Pancreas (tissue), 10 donors: ENCODE measurements at regions not wholly inside any gene's neighbourhood (a gene's known extent, or its start where the extent isn't known, plus 50 kb on each side); places are given as distances from the start of the nearest gene placed in this dataset.

ENCODE experiments used
- ATAC-seq, 4 donors: fragments of 200-7000 bp; cut with Tn5 transposase; one replicate each; pipeline versions ENCODE4 v1.8.0 to v1.9.1; 2020; ENCODE audit warnings: mild to moderate bottlenecking in 4 of 4, moderate library complexity in 4 of 4
- DNase-seq, 6 donors: peaks; one replicate each; pipeline ENCODE4 v3.0.0-alpha.2; 2020
- FAIRE-seq: peaks from 2 replicates; lab custom pipeline; 2012; peaks lifted over from hg19 to GRCh38; lab: Jason Lieb, UNC
- H3K27ac ChIP-seq, 4 donors: fragments of 200-600 bp; sonication (generic); 1 replicate in 3 of 4; 2 replicates in 1 of 4; pipeline versions ENCODE4 v1.5.0 to v1.8.0; 2020
- H3K27me3 ChIP-seq, 4 donors: fragments of 200-600 bp; one replicate each; pipeline ENCODE4 v1.8.0; 2021
- H3K36me3 ChIP-seq, 3 donors: fragments of 200-600 bp; sonication (generic) in 1 of 3; one replicate each; pipeline versions ENCODE4 v1.5.0 to v1.8.0; 2020 to 2021
- H3K4me1 ChIP-seq, 3 donors: fragments of 200-600 bp; one replicate each; pipeline ENCODE4 v1.8.0; 2021
- H3K4me3 ChIP-seq, 4 donors: fragments of 200-600 bp; sonication (generic) in 2 of 4; one replicate each; pipeline versions ENCODE4 v1.5.0 to v1.8.0; 2020 to 2021
- H3K9me3 ChIP-seq, 4 donors: fragments of 200-600 bp; one replicate each; pipeline ENCODE4 v1.8.0; 2021
- WGBS, 2 donors: extraction: QIAGEN DNeasy Blood & Tissue Kit; methylation state at CpG; one replicate each; pipeline ENCODE4 v1.1.7; 2013; 5-methylcytosine and 5-hydroxymethylcytosine counted together
- intact Hi-C, 3 donors: fragments of 100-400 bp; cut with DNase I; formaldehyde crosslinking; loops; one replicate each; pipeline versions ENCODE4 v1.11.1 to v1.14.2; 2022
- TF ChIP-seq, protein P1 (sequence below), 4 donors: fragments of 200-600 bp; sonication (generic) in 3 of 4; IDR thresholded peaks; one replicate each; pipeline versions ENCODE4 v1.5.0 to v1.8.0; 2021; ENCODE audit warnings: antibody characterized with exemption in 4 of 4
- donor health status: healthy with polysubstance abuse.
- donor health status: DM: no; HTN: no; CAD: no; lungs with moderate emphysema.
- donor health status: DM: no; HTN: no; CAD: no.
- donor health status: control.
- donor health status: control.
- donor health status: Bipolar disorder and iron deficiency.
- donor health status: DM: yes; HTN: yes; CAD: no.
- donor health status: DM: no; HTN: no; CAD: no.
- donor health status: DM: no; HTN: no; CAD: no.
- donor health status: DM: yes; HTN: yes; CAD: no.

- Histone ChIP-seq H3K27ac (no peak overlapping the region), H3K4me3 (no peak overlapping the region), H3K27me3 (no peaks in the 10 kb centered on the region), H3K36me3 (no peaks in the 10 kb centered on the region), H3K9me3 (no peaks in the 10 kb centered on the region), H3K4me1 (no peaks in the 10 kb centered on the region)
- TF ChIP-seq, protein P1, sequence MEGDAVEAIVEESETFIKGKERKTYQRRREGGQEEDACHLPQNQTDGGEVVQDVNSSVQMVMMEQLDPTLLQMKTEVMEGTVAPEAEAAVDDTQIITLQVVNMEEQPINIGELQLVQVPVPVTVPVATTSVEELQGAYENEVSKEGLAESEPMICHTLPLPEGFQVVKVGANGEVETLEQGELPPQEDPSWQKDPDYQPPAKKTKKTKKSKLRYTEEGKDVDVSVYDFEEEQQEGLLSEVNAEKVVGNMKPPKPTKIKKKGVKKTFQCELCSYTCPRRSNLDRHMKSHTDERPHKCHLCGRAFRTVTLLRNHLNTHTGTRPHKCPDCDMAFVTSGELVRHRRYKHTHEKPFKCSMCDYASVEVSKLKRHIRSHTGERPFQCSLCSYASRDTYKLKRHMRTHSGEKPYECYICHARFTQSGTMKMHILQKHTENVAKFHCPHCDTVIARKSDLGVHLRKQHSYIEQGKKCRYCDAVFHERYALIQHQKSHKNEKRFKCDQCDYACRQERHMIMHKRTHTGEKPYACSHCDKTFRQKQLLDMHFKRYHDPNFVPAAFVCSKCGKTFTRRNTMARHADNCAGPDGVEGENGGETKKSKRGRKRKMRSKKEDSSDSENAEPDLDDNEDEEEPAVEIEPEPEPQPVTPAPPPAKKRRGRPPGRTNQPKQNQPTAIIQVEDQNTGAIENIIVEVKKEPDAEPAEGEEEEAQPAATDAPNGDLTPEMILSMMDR (IDR thresholded peaks at IDR 0.05), result no peak
- WGBS, 2 donors, result 56 to 69% methylated on average over 1 of the region's 1 CpG
- DNase-seq, result no peak
- no peak for FAIRE-seq
- no peak for ATAC-seq
- intact Hi-C loops, result no loop called here
Observed at GRCh38 chr3:124108446-124108845, 116.5 kb upstream of the ROPN1 start.

DNA sequence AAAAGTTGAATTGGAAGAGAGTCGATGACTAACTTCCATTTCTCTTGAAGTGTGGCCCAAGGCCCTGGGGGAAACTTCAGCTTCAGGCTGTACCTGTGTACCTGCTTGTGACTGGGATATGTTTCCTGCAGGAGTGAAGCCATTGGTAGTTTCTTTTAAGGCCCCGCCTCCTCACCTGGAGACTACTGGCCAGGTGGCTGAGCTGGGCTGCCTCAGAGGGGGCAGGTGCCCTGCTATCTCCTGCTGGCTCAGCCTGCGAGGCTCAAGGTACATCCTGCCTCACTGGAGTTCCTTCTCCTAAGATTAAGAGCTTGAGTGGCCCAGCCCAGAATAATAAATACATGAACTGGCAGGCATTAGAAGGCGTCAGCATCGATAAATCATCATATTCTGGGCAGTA, 121.6 kb upstream of the ROPN1 start:
- no peaks in the 10 kb centered on the region for H3K27me3 ChIP-seq
- H3K4me3 ChIP-seq, result no peak overlapping the region
- H3K27ac ChIP-seq, result no peak overlapping the region
- ATAC-seq, result no peak
- no peaks in the 10 kb centered on the region for H3K36me3 ChIP-seq
- no peaks in the 10 kb centered on the region for H3K9me3 ChIP-seq
- TF ChIP-seq, protein P1 (IDR thresholded peaks at IDR 0.05), result no peak
- DNase-seq, result no peak
- intact Hi-C loops, result no loop called here
- 84 to 96% methylated on average over 5 of the region's 5 CpGs for WGBS, 2 donors
- no peaks in the 10 kb centered on the region for H3K4me1 ChIP-seq
- no peak for FAIRE-seq

DNA sequence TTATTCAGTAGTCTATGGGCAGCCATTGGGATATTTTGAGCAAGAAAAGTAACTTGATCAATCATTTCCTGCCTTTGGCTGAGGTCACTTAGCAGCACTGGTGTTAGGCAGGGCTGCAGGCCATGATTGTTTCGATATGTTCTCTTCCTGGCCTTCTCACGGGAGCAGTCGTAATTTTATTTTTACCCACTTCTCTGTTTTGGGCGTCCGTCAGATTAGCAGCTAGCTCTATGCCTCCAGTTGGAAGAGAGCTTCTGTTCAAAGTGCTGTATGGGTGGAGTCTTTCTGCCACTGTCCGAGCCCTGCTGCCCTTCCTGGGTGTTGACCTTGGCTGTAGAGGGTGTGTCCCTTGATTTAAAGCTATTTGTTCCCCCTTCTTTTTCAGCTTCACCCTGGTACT, 123.4 kb upstream of the ROPN1 start:
- no peak for FAIRE-seq
- H3K4me1 ChIP-seq, result no peaks in the 10 kb centered on the region
- H3K27ac ChIP-seq, result no peak overlapping the region
- WGBS, 2 donors, result 72 to 81% methylated on average over 6 of the region's 6 CpGs
- no peaks in the 10 kb centered on the region for H3K9me3 ChIP-seq
- intact Hi-C loops, result no loop called here
- TF ChIP-seq, protein P1 (IDR thresholded peaks at IDR 0.05), result no peak
- no peak for ATAC-seq
- no peaks in the 10 kb centered on the region for H3K27me3 ChIP-seq
- no peak for DNase-seq
- no peaks in the 10 kb centered on the region for H3K36me3 ChIP-seq
- H3K4me3 ChIP-seq, result no peak overlapping the region

DNA sequence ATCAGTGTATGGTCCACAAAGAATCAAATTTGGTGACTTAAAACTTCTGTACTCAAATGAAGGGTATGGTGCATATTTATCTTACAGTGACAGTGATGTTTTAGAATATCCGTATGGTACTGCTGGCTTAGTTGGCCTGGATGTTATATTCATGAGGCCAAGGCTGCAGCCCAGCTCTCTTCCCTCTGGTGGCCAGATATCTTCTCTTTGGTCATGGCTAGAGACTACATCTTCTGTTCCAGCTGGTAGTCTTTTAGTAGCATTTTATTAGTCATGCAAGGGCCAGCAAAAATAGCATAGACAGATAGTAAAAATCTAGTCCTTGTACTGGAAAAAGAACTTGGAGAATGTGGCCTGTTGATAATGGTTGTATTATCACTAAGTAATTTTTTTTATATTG, 124.0 kb upstream of the ROPN1 start:
- 69 to 75% methylated on average over 1 of the region's 1 CpG for WGBS, 2 donors
- Histone ChIP-seq H3K27ac (no peak overlapping the region), H3K36me3 (no peaks in the 10 kb centered on the region), H3K4me3 (no peak overlapping the region), H3K9me3 (no peaks in the 10 kb centered on the region), H3K4me1 (no peaks in the 10 kb centered on the region), H3K27me3 (no peaks in the 10 kb centered on the region)
- TF ChIP-seq, protein P1 (IDR thresholded peaks at IDR 0.05), result no peak
- ATAC-seq, result no peak
- intact Hi-C loops, result no loop called here
- DNase-seq, result no peak
- FAIRE-seq, result no peak

DNA sequence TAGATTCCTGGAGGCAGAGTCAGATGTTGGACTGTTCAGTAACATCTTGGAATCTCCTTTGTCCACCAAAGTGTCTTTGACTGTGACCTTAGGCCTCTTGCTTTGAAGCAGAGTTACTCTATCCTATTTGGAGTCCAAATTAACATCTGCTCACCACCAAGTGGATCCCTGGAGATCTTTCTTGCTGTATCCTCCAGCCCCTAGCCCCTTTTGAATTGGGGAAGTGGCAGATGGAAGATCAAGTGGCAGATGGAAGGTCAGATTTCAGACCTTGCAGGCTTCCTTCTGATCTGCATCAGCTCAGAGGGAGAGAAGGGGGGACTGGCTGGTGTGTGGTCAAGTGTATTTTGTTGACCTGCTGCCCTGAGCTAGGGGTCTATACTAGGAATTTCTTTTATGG, 125.0 kb upstream of the ROPN1 start:
- Histone ChIP-seq H3K4me1 (no peaks in the 10 kb centered on the region), H3K9me3 (no peaks in the 10 kb centered on the region), H3K4me3 (no peak overlapping the region), H3K36me3 (no peaks in the 10 kb centered on the region), H3K27ac (no peak overlapping the region), H3K27me3 (no peaks in the 10 kb centered on the region)
- ATAC-seq (no peak), DNase-seq (no peak), FAIRE-seq (no peak)
- TF ChIP-seq, protein P1 (IDR thresholded peaks at IDR 0.05), result no peak
- intact Hi-C loops, result no loop called here
